ENCODE measurements at regions not wholly inside any gene's neighbourhood (a gene's known extent, or its start where the extent isn't known, plus 50 kb on each side); places are given as distances from the start of the nearest gene placed in this dataset.

DNA sequence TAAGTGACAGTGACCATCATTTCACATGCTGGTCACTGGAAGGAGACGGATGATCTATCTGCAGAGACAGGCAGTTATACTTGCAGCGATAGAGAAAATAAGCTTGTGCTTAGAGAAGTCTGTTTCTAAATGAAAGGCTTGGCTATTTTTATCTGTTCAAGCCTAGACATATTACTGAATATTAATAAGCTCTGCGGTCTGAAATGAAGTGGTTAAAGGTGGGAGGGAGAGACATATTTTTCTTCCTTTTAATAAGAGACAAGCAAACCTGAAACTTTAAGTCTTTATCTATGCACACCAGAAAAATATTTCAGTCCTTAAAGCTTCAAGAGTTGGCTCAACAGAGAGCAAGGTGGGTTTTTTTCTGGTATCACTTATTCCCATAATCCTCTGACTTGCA is 99.0 kb downstream of the CD200R1L start:
- Mint-ChIP-seq H3K4me3 (no peak overlapping the region), H3K27me3 (ENCODE audit: low read depth in 3 of 3) (peaks cover 0 to 4% (median 0%) of the 10 kb centered on the region in 3 donors), H3K36me3 (no peaks in the 10 kb centered on the region), H3K4me1 (peaks cover 38% of the 10 kb centered on the region), H3K27ac (no peak overlapping the region), H3K9me3 (no peaks in the 10 kb centered on the region)
- intact Hi-C loops (cut with micrococcal nuclease) = no loop called here
- Histone ChIP-seq H3K9me3 (replicated peaks in 1 of 2; ENCODE audit: control insufficient read depth in 1 of 2, insufficient read depth in 1 of 2, low read length in 2 of 2) (no peaks in the 10 kb centered on the region), H3K79me2 (ENCODE audit: insufficient read depth, low read length) (no peaks in the 10 kb centered on the region), H3K4me3 (replicated peaks in 1 of 3; ENCODE audit: low read depth in 2 of 3, low read length in 3 of 3) (no peak overlapping the region), H3K27me3 (ENCODE audit: control insufficient read depth in 2 of 2, insufficient read depth in 2 of 2, low read length in 2 of 2) (no peaks in the 10 kb centered on the region), H3K4me1 (ENCODE audit: control insufficient read depth in 1 of 2, insufficient read depth in 2 of 2, low read length in 2 of 2) (peaks cover 28 to 35% of the 10 kb centered on the region in 2 donors), H2AFZ (ENCODE audit: insufficient read depth, low read depth, low read length, poor library complexity, severe bottlenecking) (no peak overlapping the region), H3K4me2 (replicated peaks; ENCODE audit: extremely low read depth, low read length, poor library complexity, severe bottlenecking) (no peak overlapping the region), H4K20me1 (ENCODE audit: insufficient read depth, low read length) (no peaks in the 10 kb centered on the region), H3K9ac (ENCODE audit: insufficient read depth, low read length, poor library complexity, severe bottlenecking) (no peak overlapping the region), H3K27ac (ENCODE audit: low read depth in 1 of 2, low read length in 2 of 2) (no peak overlapping the region), H3K36me3 (replicated peaks in 1 of 2; ENCODE audit: control insufficient read depth in 1 of 2, insufficient read depth in 2 of 2, low read length in 2 of 2) (no peaks in the 10 kb centered on the region)
- TF ChIP-seq, protein P1, sequence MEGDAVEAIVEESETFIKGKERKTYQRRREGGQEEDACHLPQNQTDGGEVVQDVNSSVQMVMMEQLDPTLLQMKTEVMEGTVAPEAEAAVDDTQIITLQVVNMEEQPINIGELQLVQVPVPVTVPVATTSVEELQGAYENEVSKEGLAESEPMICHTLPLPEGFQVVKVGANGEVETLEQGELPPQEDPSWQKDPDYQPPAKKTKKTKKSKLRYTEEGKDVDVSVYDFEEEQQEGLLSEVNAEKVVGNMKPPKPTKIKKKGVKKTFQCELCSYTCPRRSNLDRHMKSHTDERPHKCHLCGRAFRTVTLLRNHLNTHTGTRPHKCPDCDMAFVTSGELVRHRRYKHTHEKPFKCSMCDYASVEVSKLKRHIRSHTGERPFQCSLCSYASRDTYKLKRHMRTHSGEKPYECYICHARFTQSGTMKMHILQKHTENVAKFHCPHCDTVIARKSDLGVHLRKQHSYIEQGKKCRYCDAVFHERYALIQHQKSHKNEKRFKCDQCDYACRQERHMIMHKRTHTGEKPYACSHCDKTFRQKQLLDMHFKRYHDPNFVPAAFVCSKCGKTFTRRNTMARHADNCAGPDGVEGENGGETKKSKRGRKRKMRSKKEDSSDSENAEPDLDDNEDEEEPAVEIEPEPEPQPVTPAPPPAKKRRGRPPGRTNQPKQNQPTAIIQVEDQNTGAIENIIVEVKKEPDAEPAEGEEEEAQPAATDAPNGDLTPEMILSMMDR (IDR thresholded peaks at IDR 0.05) = no peak
- no peak for DNase-seq
- 100% methylated on average over 1 of the region's 3 CpGs for WGBS (ENCODE audit: insufficient coverage)

GRCh38 chr3:112746675-112747280 is 99.9 kb downstream of the CD200R1L start:
- intact Hi-C loops (cut with micrococcal nuclease) = no loop called here
- peaks cover 32% of the 10 kb centered on the region for H3K4me1 Mint-ChIP-seq
- Histone ChIP-seq H4K20me1 (ENCODE audit: insufficient read depth, low read length) (no peaks in the 10 kb centered on the region), H3K4me3 (replicated peaks in 1 of 3; ENCODE audit: low read depth in 2 of 3, low read length in 3 of 3) (no peak overlapping the region), H3K4me1 (ENCODE audit: control insufficient read depth in 1 of 2, insufficient read depth in 2 of 2, low read length in 2 of 2) (peaks cover 27 to 33% of the 10 kb centered on the region in 2 donors), H3K27ac (ENCODE audit: low read depth in 1 of 2, low read length in 2 of 2) (no peak overlapping the region), H3K36me3 (replicated peaks in 1 of 2; ENCODE audit: control insufficient read depth in 1 of 2, insufficient read depth in 2 of 2, low read length in 2 of 2) (no peaks in the 10 kb centered on the region), H3K27me3 (ENCODE audit: control insufficient read depth in 2 of 2, insufficient read depth in 2 of 2, low read length in 2 of 2) (no peaks in the 10 kb centered on the region), H3K4me2 (replicated peaks; ENCODE audit: extremely low read depth, low read length, poor library complexity, severe bottlenecking) (no peak overlapping the region), H2AFZ (ENCODE audit: insufficient read depth, low read depth, low read length, poor library complexity, severe bottlenecking) (no peak overlapping the region), H3K9ac (ENCODE audit: insufficient read depth, low read length, poor library complexity, severe bottlenecking) (no peak overlapping the region), H3K79me2 (ENCODE audit: insufficient read depth, low read length) (no peaks in the 10 kb centered on the region), H3K9me3 (replicated peaks in 1 of 2; ENCODE audit: control insufficient read depth in 1 of 2, insufficient read depth in 1 of 2, low read length in 2 of 2) (no peaks in the 10 kb centered on the region)
- TF ChIP-seq, protein P1 (IDR thresholded peaks at IDR 0.05) = no peak
- H3K4me3 Mint-ChIP-seq = no peak overlapping the region
- H3K36me3 Mint-ChIP-seq = no peaks in the 10 kb centered on the region
- WGBS (ENCODE audit: insufficient coverage) = no CpG with 5 or more reads among the region's 6 CpGs
- no peak for DNase-seq
- H3K9me3 Mint-ChIP-seq = no peaks in the 10 kb centered on the region
- peaks cover 0 to 4% (median 0%) of the 10 kb centered on the region in 3 donors for H3K27me3 Mint-ChIP-seq (ENCODE audit: low read depth in 3 of 3)
- H3K27ac Mint-ChIP-seq = no peak overlapping the region

All from CD14-positive monocyte (primary cell).